GM12878 (cell line): ENCODE measurements at regions not wholly inside any gene's neighbourhood (a gene's known extent, or its start where the extent isn't known, plus 50 kb on each side); places are given as distances from the start of the nearest gene placed in this dataset.

Source experiments
- ATAC-seq: fragments of 200-7000 bp; cut with Tn5 transposase; 3 replicates; pipeline ENCODE4 v1.9.1; 2020; ENCODE audit warnings: mild to moderate bottlenecking, moderate library complexity
- BruUV-seq: library from RNA; stranded (reverse); fragments of 400-500 nt; replicated peaks from 2 replicates; lab custom pipeline; 2021; lab: Mats Ljungman, UMichigan
- CTCF ChIA-PET: fragments of 300-600 bp; sonication (Branson Sonifier 250); formaldehyde crosslinking; extraction: SDS; loops from one replicate; lab custom pipeline; 2021; ENCODE audit warnings: inconsistent platforms; lab: Yijun Ruan, JAX
- POLR2A ChIA-PET: fragments of 350-600 bp; formaldehyde crosslinking; extraction: SDS; loops from one replicate; lab custom pipeline; 2021; ENCODE audit warnings: inconsistent platforms; lab: Charles Lee
- RAD21 ChIA-PET: fragments of 300-600 bp; sonication (Branson Sonifier 250); formaldehyde crosslinking; loops from one replicate; lab custom pipeline; 2023; ENCODE audit warnings: antibody characterized with exemption; ENCODE audit not compliant: unreplicated experiment; lab: Charles Lee
- SMC1A ChIA-PET: fragments of 300-600 bp; sonication (Branson Sonifier 250); formaldehyde crosslinking; loops from one replicate; lab custom pipeline; 2023; ENCODE audit not compliant: unreplicated experiment, uncharacterized antibody; lab: Charles Lee
- DNase-seq: peaks from one replicate; pipeline ENCODE4 v3.0.0-alpha.2; 2011; ENCODE audit warnings: low read depth, low spot score
- FAIRE-seq: peaks from 3 replicates; lab custom pipeline; 2011; peaks lifted over from hg19 to GRCh38; lab: Jason Lieb, UNC
- H2AFZ ChIP-seq: 2 replicates; pipeline ENCODE4 v1.6.0; 2011; ENCODE audit warnings: low read depth, low read length, control low read depth; ENCODE audit not compliant: control insufficient read depth
- H3K27ac ChIP-seq: 2 replicates; pipeline ENCODE4 v1.5.1; 2011; ENCODE audit warnings: control low read depth; ENCODE audit not compliant: control insufficient read depth, insufficient read depth
- H3K27me3 ChIP-seq, 2 experiments: replicated peaks in 1 of 2; 2 replicates each; pipeline versions ENCODE4 v1.6.0 to v1.6.1; 2011; ENCODE audit warnings: low read length in 1 of 2; ENCODE audit not compliant: control insufficient read depth in 2 of 2, insufficient read depth in 2 of 2
- H3K36me3 ChIP-seq, 2 experiments: 2 replicates each; pipeline ENCODE4 v1.5.1; 2011; ENCODE audit warnings: low read length in 1 of 2; ENCODE audit not compliant: control insufficient read depth in 2 of 2, insufficient read depth in 2 of 2
- H3K4me1 ChIP-seq: 2 replicates; pipeline ENCODE4 v1.6.1; 2011; ENCODE audit warnings: mild to moderate bottlenecking, low read length, moderate library complexity, mixed read lengths; ENCODE audit not compliant: control insufficient read depth, insufficient read depth
- H3K4me2 ChIP-seq: 2 replicates; pipeline ENCODE4 v1.6.0; 2011; ENCODE audit warnings: control low read depth; ENCODE audit not compliant: control insufficient read depth, insufficient read depth
- H3K4me3 ChIP-seq: fragments of 200-600 bp; sonication (generic); 2 replicates; pipeline ENCODE4 v1.5.1; 2016
- H3K79me2 ChIP-seq: 2 replicates; pipeline ENCODE4 v1.6.0; 2011; ENCODE audit warnings: low read length; ENCODE audit not compliant: control insufficient read depth, insufficient read depth
- H3K9ac ChIP-seq: 2 replicates; pipeline ENCODE4 v1.8.0; 2011; ENCODE audit warnings: low read length, control low read depth, mixed read lengths; ENCODE audit not compliant: control insufficient read depth, insufficient read depth
- H3K9me3 ChIP-seq: replicated peaks from 3 replicates; pipeline ENCODE4 v1.5.1; 2011; ENCODE audit warnings: mild to moderate bottlenecking, low read length; ENCODE audit not compliant: control insufficient read depth, insufficient read depth
- H4K20me1 ChIP-seq: 2 replicates; pipeline ENCODE4 v1.6.0; 2011; ENCODE audit not compliant: control insufficient read depth, insufficient read depth
- CBX5 ChIP-seq: sonication (generic); IDR thresholded peaks from 2 replicates; pipeline ENCODE4 v1.6.1; 2016; ENCODE audit warnings: low read depth, moderate library complexity, mild to moderate bottlenecking, inconsistent platforms
- CEBPB ChIP-seq, 2 experiments: fragments of 150-350 bp in 1 of 2; IDR thresholded peaks; 2 replicates each; pipeline ENCODE4 v1.6.1; 2012 to 2014; ENCODE audit warnings: low read depth in 2 of 2, low read length in 2 of 2, borderline replicate concordance in 1 of 2, inconsistent platforms in 1 of 2
- CHD1 ChIP-seq: IDR thresholded peaks from 2 replicates; pipeline ENCODE4 v1.6.1; 2012; ENCODE audit warnings: low read depth, low read length, improper control_type of control experiment
- EP300 ChIP-seq, 2 experiments: fragments of 150-350 bp in 1 of 2; IDR thresholded peaks; 2 replicates each; pipeline ENCODE4 v1.6.1; 2011 to 2012; ENCODE audit warnings: low read depth in 2 of 2, low read length in 2 of 2, borderline replicate concordance in 1 of 2, improper control_type of control experiment in 1 of 2, inconsistent platforms in 1 of 2; ENCODE audit not compliant: control insufficient read depth in 1 of 2
- EZH2 ChIP-seq: IDR thresholded peaks from 2 replicates; pipeline ENCODE4 v1.6.1; 2012; ENCODE audit warnings: low read depth, mild to moderate bottlenecking, control low read depth, inconsistent platforms, low read length, borderline replicate concordance; ENCODE audit not compliant: control insufficient read depth
- PAX5 ChIP-seq: IDR thresholded peaks from 2 replicates; pipeline ENCODE4 v1.6.1; 2011; ENCODE audit warnings: low read depth, low read length, borderline replicate concordance
- POLR2AphosphoS5 ChIP-seq: IDR thresholded peaks from 2 replicates; pipeline ENCODE4 v1.6.1; 2011; ENCODE audit warnings: mild to moderate bottlenecking, low read length, inconsistent platforms
- RB1 ChIP-seq: fragments of 450-650 bp; formaldehyde crosslinking; IDR thresholded peaks from 2 replicates; pipeline ENCODE4 v1.6.1; 2017; ENCODE audit warnings: mild to moderate bottlenecking, borderline replicate concordance
- RBBP5 ChIP-seq: fragments of 200-600 bp; sonication (generic); conservative IDR thresholded peaks from 2 replicates; pipeline ENCODE4 v1.6.1; 2016
- TAF1 ChIP-seq: IDR thresholded peaks from 2 replicates; pipeline ENCODE4 v1.6.1; 2011; ENCODE audit warnings: mild to moderate bottlenecking, low read depth, low read length, borderline replicate concordance
- TCF7 ChIP-seq: IDR thresholded peaks from 2 replicates; pipeline ENCODE4 v1.6.1; 2014; ENCODE audit warnings: antibody characterized with exemption, borderline replicate concordance
- YBX1 ChIP-seq: fragments of 450-650 bp; IDR thresholded peaks from 2 replicates; pipeline ENCODE4 v1.6.1; 2016; ENCODE audit warnings: antibody characterized with exemption
- ZNF207 ChIP-seq: fragments of 450-650 bp; IDR thresholded peaks from 2 replicates; pipeline ENCODE4 v1.6.1; 2014; ENCODE audit warnings: antibody characterized with exemption, mild to moderate bottlenecking, borderline replicate concordance
- ZNF622 ChIP-seq: fragments of 450-650 bp; IDR thresholded peaks from 2 replicates; pipeline ENCODE4 v1.6.1; 2017; ENCODE audit warnings: mild to moderate bottlenecking, inconsistent platforms
- in situ Hi-C: fragments of 300-500 bp; cut with MboI; formaldehyde crosslinking; loops from 9 replicates; pipeline ENCODE4 v1.14.3; 2018; ENCODE audit warnings: mixed read lengths
- intact Hi-C: fragments of 100-400 bp; cut with micrococcal nuclease; formaldehyde crosslinking; loops from one replicate; pipeline ENCODE4 v1.14.2; 2022; ENCODE audit not compliant: unreplicated experiment
- TF ChIP-seq, protein P1 (sequence below): IDR thresholded peaks from 2 replicates; pipeline ENCODE4 v1.6.1; 2012; ENCODE audit warnings: low read depth, low read length, improper control_type of control experiment
- TF ChIP-seq, protein P2 (sequence below): fragments of 450-650 bp; IDR thresholded peaks from 2 replicates; pipeline ENCODE4 v1.6.1; 2017; ENCODE audit warnings: low read depth, mild to moderate bottlenecking, moderate library complexity

DNA sequence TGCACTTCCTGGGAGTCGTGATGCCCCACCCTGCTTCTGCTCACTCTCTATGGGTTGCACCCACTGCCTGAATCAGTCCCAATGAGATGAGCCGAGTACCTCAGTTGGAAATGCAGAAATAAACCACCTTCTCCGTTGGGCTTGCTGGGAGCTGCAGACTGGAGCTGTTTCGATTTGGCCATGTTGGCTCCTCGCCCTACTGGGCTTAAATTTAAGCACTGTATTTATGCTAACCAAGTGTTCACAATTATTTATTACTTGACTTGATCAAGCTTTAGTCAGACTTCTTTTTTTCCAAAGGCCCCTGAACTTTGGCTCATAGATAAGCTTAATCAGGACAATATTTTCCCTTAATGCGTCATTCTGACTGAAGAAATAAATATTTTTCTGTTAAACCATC, 1072.4 kb upstream of the CDH9 start (continued):
- TF ChIP-seq, protein P1, sequence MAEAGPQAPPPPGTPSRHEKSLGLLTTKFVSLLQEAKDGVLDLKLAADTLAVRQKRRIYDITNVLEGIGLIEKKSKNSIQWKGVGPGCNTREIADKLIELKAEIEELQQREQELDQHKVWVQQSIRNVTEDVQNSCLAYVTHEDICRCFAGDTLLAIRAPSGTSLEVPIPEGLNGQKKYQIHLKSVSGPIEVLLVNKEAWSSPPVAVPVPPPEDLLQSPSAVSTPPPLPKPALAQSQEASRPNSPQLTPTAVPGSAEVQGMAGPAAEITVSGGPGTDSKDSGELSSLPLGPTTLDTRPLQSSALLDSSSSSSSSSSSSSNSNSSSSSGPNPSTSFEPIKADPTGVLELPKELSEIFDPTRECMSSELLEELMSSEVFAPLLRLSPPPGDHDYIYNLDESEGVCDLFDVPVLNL = no peak
- TF ChIP-seq TCF7 (no peak), TAF1 (no peak), ZNF207 (no peak), CEBPB (IDR thresholded peaks at IDR 0.05; ENCODE audit: borderline replicate concordance in 1 of 2, low read depth in 2 of 2, low read length in 2 of 2) (no peak), PAX5 (no peak), RBBP5 (no peak), YBX1 (no peak), EZH2 (no peak), EP300 (IDR thresholded peaks at IDR 0.05; ENCODE audit: borderline replicate concordance in 1 of 2, control insufficient read depth in 1 of 2, low read depth in 2 of 2, low read length in 2 of 2) (no peak)
- TF ChIP-seq, protein P2, sequence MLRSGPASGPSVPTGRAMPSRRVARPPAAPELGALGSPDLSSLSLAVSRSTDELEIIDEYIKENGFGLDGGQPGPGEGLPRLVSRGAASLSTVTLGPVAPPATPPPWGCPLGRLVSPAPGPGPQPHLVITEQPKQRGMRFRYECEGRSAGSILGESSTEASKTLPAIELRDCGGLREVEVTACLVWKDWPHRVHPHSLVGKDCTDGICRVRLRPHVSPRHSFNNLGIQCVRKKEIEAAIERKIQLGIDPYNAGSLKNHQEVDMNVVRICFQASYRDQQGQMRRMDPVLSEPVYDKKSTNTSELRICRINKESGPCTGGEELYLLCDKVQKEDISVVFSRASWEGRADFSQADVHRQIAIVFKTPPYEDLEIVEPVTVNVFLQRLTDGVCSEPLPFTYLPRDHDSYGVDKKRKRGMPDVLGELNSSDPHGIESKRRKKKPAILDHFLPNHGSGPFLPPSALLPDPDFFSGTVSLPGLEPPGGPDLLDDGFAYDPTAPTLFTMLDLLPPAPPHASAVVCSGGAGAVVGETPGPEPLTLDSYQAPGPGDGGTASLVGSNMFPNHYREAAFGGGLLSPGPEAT = no peak
- TF ChIP-seq, all 136 proteins: peak for 0

GRCh38 chr5:28104080-28104479, 1065.7 kb upstream of the CDH9 start:
- Histone ChIP-seq H4K20me1 (no peaks in the 10 kb centered on the region), H3K27ac (no peak overlapping the region), H3K27me3 (no peaks in the 10 kb centered on the region), H3K9me3 (no peaks in the 10 kb centered on the region), H3K36me3 (no peaks in the 10 kb centered on the region), H3K9ac (no peak overlapping the region), H3K4me1 (no peaks in the 10 kb centered on the region), H3K4me3 (no peak overlapping the region), H3K79me2 (no peaks in the 10 kb centered on the region), H2AFZ (no peak overlapping the region), H3K4me2 (no peak overlapping the region)
- BruUV-seq = no TSS peak
- ATAC-seq (no peak), FAIRE-seq (no peak), DNase-seq (no peak)
- in situ Hi-C loops (no loop called here), intact Hi-C loops (no loop called here)
- SMC1A ChIA-PET = interaction anchor here (0.6 to 0.7 kb wide), 2 partner anchors 31 to 124 kb away, joined by 3 read pairs; no protein-coding TSS in a partner anchor
- POLR2A ChIA-PET = no interaction called here
- TF ChIP-seq CHD1 (no peak), POLR2AphosphoS5 (no peak), ZNF622 (no peak), RB1 (no peak), CBX5 (no peak), PAX5 (no peak)
- CTCF ChIA-PET = no interaction called here
- RAD21 ChIA-PET = no interaction called here
